H9 (cell line): ENCODE measurements at regions not wholly inside any gene's neighbourhood (a gene's known extent, or its start where the extent isn't known, plus 50 kb on each side); places are given as distances from the start of the nearest gene placed in this dataset.

Source experiments
- DNase-seq: peaks from one replicate; pipeline ENCODE4 v3.0.0-alpha.2; 2017
- H2AFZ ChIP-seq: one replicate; pipeline ENCODE4 v1.6.1; 2013; ENCODE audit warnings: mild to moderate bottlenecking, low read length, control low read depth, moderate library complexity
- H2AK5ac ChIP-seq: 2 replicates; pipeline ENCODE4 v1.6.1; 2013; ENCODE audit warnings: low read length, control low read depth, mixed read lengths; ENCODE audit not compliant: insufficient read length
- H2BK120ac ChIP-seq: one replicate; pipeline ENCODE4 v1.6.1; 2013; ENCODE audit warnings: low read depth, mild to moderate bottlenecking, low read length, control low read depth, inconsistent platforms; ENCODE audit not compliant: poor library complexity, severe bottlenecking
- H2BK12ac ChIP-seq: 2 replicates; pipeline ENCODE4 v1.6.1; 2013; ENCODE audit warnings: low read length, control low read depth, mixed read lengths, low read depth; ENCODE audit not compliant: insufficient read length
- H2BK15ac ChIP-seq: 2 replicates; pipeline ENCODE4 v1.6.1; 2013; ENCODE audit warnings: low read depth, low read length, control low read depth
- H2BK20ac ChIP-seq: one replicate; pipeline ENCODE4 v1.6.1; 2013; ENCODE audit warnings: low read depth, mild to moderate bottlenecking, low read length, control low read depth, inconsistent platforms; ENCODE audit not compliant: poor library complexity, severe bottlenecking
- H2BK5ac ChIP-seq: 2 replicates; pipeline ENCODE4 v1.6.1; 2013; ENCODE audit warnings: low read length, control low read depth, mixed read lengths; ENCODE audit not compliant: insufficient read length
- H3K14ac ChIP-seq: 2 replicates; pipeline ENCODE4 v1.6.1; 2013; ENCODE audit warnings: low read length, control low read depth; ENCODE audit not compliant: insufficient read depth
- H3K18ac ChIP-seq: 2 replicates; pipeline ENCODE4 v1.6.1; 2013; ENCODE audit warnings: low read depth, mild to moderate bottlenecking, mixed read lengths, low read length, control low read depth; ENCODE audit not compliant: insufficient read length
- H3K23ac ChIP-seq: 2 replicates; pipeline ENCODE4 v1.6.1; 2013; ENCODE audit warnings: low read length, control low read depth, mixed read lengths, low read depth; ENCODE audit not compliant: insufficient read length
- H3K23me2 ChIP-seq: 2 replicates; pipeline ENCODE4 v1.6.1; 2013; ENCODE audit warnings: low read depth, mild to moderate bottlenecking, mixed read lengths, low read length, control low read depth; ENCODE audit not compliant: insufficient read length, poor library complexity, severe bottlenecking
- H3K27ac ChIP-seq: 2 replicates; pipeline ENCODE4 v1.5.1; 2013; ENCODE audit warnings: low read length, control low read depth, mixed read lengths, low read depth; ENCODE audit not compliant: insufficient read length
- H3K27me3 ChIP-seq: 2 replicates; pipeline ENCODE4 v1.6.1; 2013; ENCODE audit warnings: low read length, control low read depth, inconsistent platforms; ENCODE audit not compliant: insufficient read depth
- H3K4ac ChIP-seq: 2 replicates; pipeline ENCODE4 v1.6.1; 2013; ENCODE audit warnings: low read depth, mild to moderate bottlenecking, control low read depth, inconsistent platforms, low read length, moderate library complexity
- H3K4me1 ChIP-seq: 2 replicates; pipeline ENCODE4 v1.6.1; 2013; ENCODE audit warnings: low read length, control low read depth, inconsistent platforms; ENCODE audit not compliant: insufficient read depth
- H3K4me2 ChIP-seq: 2 replicates; pipeline ENCODE4 v1.6.1; 2013; ENCODE audit warnings: low read length, control low read depth, mixed read lengths; ENCODE audit not compliant: insufficient read length, insufficient read depth
- H3K56ac ChIP-seq: 2 replicates; pipeline ENCODE4 v1.6.1; 2013; ENCODE audit warnings: low read depth, mild to moderate bottlenecking, mixed read lengths, low read length, control low read depth; ENCODE audit not compliant: insufficient read length
- H3K79me1 ChIP-seq: 2 replicates; pipeline ENCODE4 v1.6.1; 2013; ENCODE audit warnings: low read depth, mild to moderate bottlenecking, moderate library complexity, low read length, control low read depth, inconsistent platforms; ENCODE audit not compliant: insufficient read depth, poor library complexity, severe bottlenecking
- H3K79me2 ChIP-seq: 2 replicates; pipeline ENCODE4 v1.6.1; 2013; ENCODE audit warnings: low read length, control low read depth, inconsistent platforms; ENCODE audit not compliant: insufficient read depth
- H3K9ac ChIP-seq: 2 replicates; pipeline ENCODE4 v1.6.1; 2013; ENCODE audit warnings: low read length, control low read depth, mixed read lengths; ENCODE audit not compliant: insufficient read length; ENCODE audit errors: extremely low read depth
- H3K9me3 ChIP-seq: one replicate; pipeline ENCODE4 v1.6.1; 2013; ENCODE audit warnings: low read depth, low read length, inconsistent platforms; ENCODE audit not compliant: control insufficient read depth
- H3T11ph ChIP-seq: one replicate; pipeline ENCODE4 v1.6.1; 2013; ENCODE audit warnings: mild to moderate bottlenecking, low read length, control low read depth, inconsistent platforms
- H4K20me1 ChIP-seq: one replicate; pipeline ENCODE4 v1.6.1; 2013; ENCODE audit not compliant: control insufficient read depth, insufficient read length, insufficient read depth
- H4K5ac ChIP-seq: 2 replicates; pipeline ENCODE4 v1.6.1; 2013; ENCODE audit warnings: low read depth, mild to moderate bottlenecking, mixed read lengths, low read length, control low read depth; ENCODE audit not compliant: insufficient read length
- H4K8ac ChIP-seq: replicated peaks from 2 replicates; pipeline ENCODE4 v1.6.1; 2013; ENCODE audit warnings: low read length, control low read depth, mixed read lengths, low read depth; ENCODE audit not compliant: insufficient read length
- H4K91ac ChIP-seq: 2 replicates; pipeline ENCODE4 v1.6.1; 2013; ENCODE audit warnings: low read depth, mild to moderate bottlenecking, moderate library complexity, mixed read lengths, low read length, control low read depth; ENCODE audit not compliant: insufficient read length
- H3K27ac Mint-ChIP-seq, 3 experiments: 2 replicates in 2 of 3; 3 replicates in 1 of 3; pipeline ENCODE4 v1.8.0; 2020 to 2021; ENCODE audit warnings: mixed read lengths in 3 of 3, mild to moderate bottlenecking in 1 of 3, moderate library complexity in 1 of 3
- H3K27me3 Mint-ChIP-seq: 2 replicates; pipeline ENCODE4 v1.8.0; 2021; ENCODE audit warnings: low read depth, mild to moderate bottlenecking, moderate library complexity, mixed read lengths
- H3K36me3 Mint-ChIP-seq, 3 experiments: 2 replicates in 2 of 3; 3 replicates in 1 of 3; pipeline ENCODE4 v1.8.0; 2020 to 2021; ENCODE audit warnings: low read depth in 3 of 3, mixed read lengths in 3 of 3; ENCODE audit not compliant: insufficient read depth in 1 of 3
- H3K4me1 Mint-ChIP-seq, 2 experiments: 2 replicates each; pipeline ENCODE4 v1.8.0; 2020; ENCODE audit warnings: mixed read lengths in 2 of 2
- H3K4me3 Mint-ChIP-seq, 2 experiments: 2 replicates in 1 of 2; 3 replicates in 1 of 2; pipeline ENCODE4 v1.8.0; 2020 to 2021; ENCODE audit warnings: mild to moderate bottlenecking in 2 of 2, mixed read lengths in 2 of 2, moderate library complexity in 1 of 2
- H3K9me3 Mint-ChIP-seq, 2 experiments: 2 replicates in 1 of 2; 3 replicates in 1 of 2; pipeline ENCODE4 v1.8.0; 2020; ENCODE audit warnings: mild to moderate bottlenecking in 2 of 2, mixed read lengths in 2 of 2, moderate library complexity in 1 of 2
- CTCF ChIP-seq: fragments of 200-600 bp; sonication (generic); conservative IDR thresholded peaks from 3 replicates; pipeline ENCODE4 v1.8.0; 2021; ENCODE audit warnings: antibody characterized with exemption, mild to moderate bottlenecking
- WGBS: extraction: QIAGEN DNeasy Blood & Tissue Kit; methylation state at CpG from one replicate; pipeline ENCODE4 v1.1.7; 2013; ENCODE audit warnings: missing lambda C conversion rate, low lambda C conversion rate, mixed read lengths; ENCODE audit not compliant: insufficient read length; ENCODE audit errors: extremely low coverage; 5-methylcytosine and 5-hydroxymethylcytosine counted together

GRCh38 chr2:176710657-176711186, 441.5 kb downstream of the MTX2 start:
- no peak overlapping the region for H4K91ac ChIP-seq
- no peak overlapping the region for H4K5ac ChIP-seq
- H3K9ac ChIP-seq = no peak overlapping the region
- H3K18ac ChIP-seq = no peak overlapping the region
- no CpG with 5 or more reads among the region's 7 CpGs for WGBS
- no peak overlapping the region for H4K8ac ChIP-seq
- no peak overlapping the region for H3K56ac ChIP-seq
- Mint-ChIP-seq H3K36me3 (no peaks in the 10 kb centered on the region), H3K27ac (no peak overlapping the region; a peak in 1 of 7 replicates), H3K27me3 (peaks cover 2% of the 10 kb centered on the region; the same call in 1 of the 2 replicates), H3K4me1 (peaks cover 2 to 4% of the 10 kb centered on the region in 2 experiments; a peak in 2 of 4 replicates), H3K4me3 (no peak overlapping the region), H3K9me3 (no peaks in the 10 kb centered on the region)
- no peaks in the 10 kb centered on the region for H3K79me2 ChIP-seq
- no peak overlapping the region for H2BK120ac ChIP-seq
- H4K20me1 ChIP-seq = no peaks in the 10 kb centered on the region
- no peak overlapping the region for H2BK20ac ChIP-seq
- H3K79me1 ChIP-seq = no peaks in the 10 kb centered on the region
- no peaks in the 10 kb centered on the region for H3K27me3 ChIP-seq
- no peak overlapping the region for H2BK12ac ChIP-seq
- H3T11ph ChIP-seq = no peak overlapping the region
- no peaks in the 10 kb centered on the region for H3K4me1 ChIP-seq
- H3K4ac ChIP-seq = no peak overlapping the region
- H3K4me2 ChIP-seq = no peak overlapping the region
- TF ChIP-seq CTCF = no peak
- no peak overlapping the region for H3K27ac ChIP-seq
- H2BK5ac ChIP-seq = no peak overlapping the region
- no peaks in the 10 kb centered on the region for H3K9me3 ChIP-seq
- DNase-seq = no peak
- no peaks in the 10 kb centered on the region for H3K23me2 ChIP-seq
- no peak overlapping the region for H2AFZ ChIP-seq
- H3K23ac ChIP-seq = no peak overlapping the region
- H2AK5ac ChIP-seq = no peak overlapping the region
- H2BK15ac ChIP-seq = no peak overlapping the region
- no peak overlapping the region for H3K14ac ChIP-seq
